Activated gamma-delta T cell (primary cell): ENCODE measurements at regions not wholly inside any gene's neighbourhood (a gene's known extent, or its start where the extent isn't known, plus 50 kb on each side); places are given as distances from the start of the nearest gene placed in this dataset.

Experiments used
- DNase-seq: peaks from one replicate; lab custom pipeline; 2025; lab: John Stamatoyannopoulos, UW

- DNase-seq = no peak
Measured at GRCh38 chr5:165272436-165272835, 1767.0 kb downstream of the MAT2B start.

DNA sequence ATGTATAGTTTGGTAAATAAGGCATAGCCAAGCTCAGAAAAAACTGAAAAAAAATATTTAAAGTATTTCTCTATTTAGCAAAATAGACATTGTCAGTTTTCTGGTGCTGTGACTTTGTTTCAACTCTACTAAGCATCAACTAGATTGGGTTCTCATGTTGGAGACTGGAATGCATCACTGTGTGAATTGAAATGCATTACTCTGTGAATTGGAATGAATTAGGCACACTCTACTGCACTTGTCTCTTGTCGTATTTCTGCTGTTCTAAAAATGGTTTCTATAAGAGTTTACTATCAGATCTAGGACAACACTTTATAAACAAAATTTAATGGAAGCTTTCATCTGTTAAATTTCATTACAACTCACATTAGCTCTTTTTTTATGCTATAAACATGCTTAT lies 1772.2 kb downstream of the MAT2B start:
- DNase-seq = no peak

DNA sequence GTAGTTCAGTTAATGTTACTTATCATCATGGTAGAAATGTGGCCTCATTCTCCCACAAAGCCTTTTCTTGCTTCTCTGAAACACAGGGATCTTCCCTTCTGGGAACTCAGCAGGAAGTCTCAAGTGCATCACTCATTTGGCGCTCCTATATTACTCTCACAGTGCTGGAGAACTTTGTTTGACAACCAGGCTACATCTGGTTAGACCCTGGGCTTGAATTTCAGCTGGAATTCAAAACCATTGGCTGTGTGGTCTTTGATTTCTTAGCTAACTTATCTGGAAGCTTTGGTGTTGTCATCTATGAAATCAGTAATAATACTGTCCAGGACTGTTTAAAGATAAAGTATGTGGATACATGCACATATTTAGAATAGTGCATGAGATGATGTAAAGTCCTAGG lies 1777.1 kb downstream of the MAT2B start:
- no peak for DNase-seq

GRCh38 chr5:165286692-165287091 lies 1781.3 kb downstream of the MAT2B start:
- no peak for DNase-seq

GRCh38 chr5:165290535-165290934 lies 1785.1 kb downstream of the MAT2B start:
- DNase-seq = no peak

GRCh38 chr5:165296401-165297130 lies 1791.1 kb downstream of the MAT2B start:
- no peak for DNase-seq

DNA sequence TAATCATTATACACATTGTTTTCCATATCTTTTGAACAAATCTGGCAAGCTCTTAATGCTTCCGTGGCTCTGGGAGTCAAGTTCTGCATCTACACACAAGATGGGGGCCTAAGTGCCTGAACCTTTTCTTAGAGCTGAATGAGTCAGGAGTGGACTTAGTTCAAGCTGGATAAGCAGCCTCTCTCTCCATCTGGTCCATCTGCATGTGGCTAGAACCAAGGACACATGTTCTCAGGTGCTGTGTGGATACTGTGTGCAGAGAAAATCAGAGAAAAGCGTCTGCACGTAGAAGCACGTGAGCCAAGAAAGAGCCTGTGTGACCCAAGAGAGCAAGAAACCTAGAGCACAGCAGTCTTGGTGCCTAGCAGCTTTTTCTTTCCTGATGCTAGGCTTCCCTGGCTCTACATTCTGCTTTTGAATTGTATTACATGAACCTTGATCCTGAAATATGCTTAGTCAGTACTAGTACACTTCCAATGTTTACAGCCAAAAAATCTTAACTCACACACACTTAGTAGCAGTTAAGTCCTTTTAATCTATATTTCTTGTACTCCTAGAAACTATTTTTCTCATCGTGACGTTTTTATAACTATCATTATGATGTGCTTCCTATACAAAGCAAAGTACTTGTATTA lies 1798.9 kb downstream of the MAT2B start:
- DNase-seq = no peak

GRCh38 chr5:165305596-165305995 lies 1800.2 kb downstream of the MAT2B start:
- no peak for DNase-seq

- no peak for DNase-seq
Measured at GRCh38 chr5:165309446-165309845, 1804.0 kb downstream of the MAT2B start.

DNA sequence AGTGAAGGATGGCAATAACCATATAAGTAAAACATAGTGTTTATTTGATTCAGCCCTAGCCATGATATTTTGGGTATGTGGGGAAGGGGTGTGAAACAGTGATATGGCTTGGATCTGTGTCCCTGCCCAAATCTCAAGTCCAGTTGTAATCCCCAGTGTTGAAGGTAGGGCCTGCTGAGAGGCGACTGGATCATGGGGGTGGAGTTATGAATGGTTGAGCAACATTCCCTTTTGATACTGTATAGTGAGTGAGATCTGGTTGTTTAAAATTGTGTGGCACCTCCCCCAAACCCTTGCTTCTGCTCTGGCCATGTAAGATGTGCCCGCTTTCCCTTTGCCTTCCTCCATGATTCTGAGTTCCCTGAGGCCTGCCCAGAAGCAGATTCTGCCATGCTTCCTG lies 1804.6 kb downstream of the MAT2B start:
- DNase-seq = no peak

- DNase-seq = no peak
Measured at GRCh38 chr5:165321912-165322311, 1816.5 kb downstream of the MAT2B start.

DNA sequence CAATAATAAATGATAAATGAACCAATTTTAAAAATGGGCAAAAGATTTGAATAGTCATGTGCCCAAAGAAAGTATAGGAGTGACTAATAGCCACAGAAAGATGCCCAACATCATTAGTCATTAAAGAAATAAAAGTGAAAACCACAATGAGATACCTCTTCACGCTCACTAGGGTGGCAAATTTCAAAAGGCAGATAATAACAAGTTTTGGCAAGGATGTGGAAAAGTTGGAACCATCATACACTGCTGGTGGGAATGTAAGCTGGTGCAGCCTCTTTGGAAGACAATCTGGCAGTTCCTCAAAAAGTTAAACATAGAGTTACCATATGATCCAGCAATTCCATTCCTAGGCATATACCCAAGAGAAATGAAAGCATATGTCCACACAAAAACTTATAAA lies 1819.8 kb downstream of the MAT2B start:
- DNase-seq = no peak

- no peak for DNase-seq
Measured at GRCh38 chr5:165327631-165328030, 1822.2 kb downstream of the MAT2B start.

- DNase-seq = no peak
Measured at GRCh38 chr5:165328846-165329245, 1823.4 kb downstream of the MAT2B start.

- no peak for DNase-seq
Measured at GRCh38 chr5:165333623-165334022, 1828.2 kb downstream of the MAT2B start.

- no peak for DNase-seq
Measured at GRCh38 chr5:165334201-165334600, 1828.8 kb downstream of the MAT2B start.

DNA sequence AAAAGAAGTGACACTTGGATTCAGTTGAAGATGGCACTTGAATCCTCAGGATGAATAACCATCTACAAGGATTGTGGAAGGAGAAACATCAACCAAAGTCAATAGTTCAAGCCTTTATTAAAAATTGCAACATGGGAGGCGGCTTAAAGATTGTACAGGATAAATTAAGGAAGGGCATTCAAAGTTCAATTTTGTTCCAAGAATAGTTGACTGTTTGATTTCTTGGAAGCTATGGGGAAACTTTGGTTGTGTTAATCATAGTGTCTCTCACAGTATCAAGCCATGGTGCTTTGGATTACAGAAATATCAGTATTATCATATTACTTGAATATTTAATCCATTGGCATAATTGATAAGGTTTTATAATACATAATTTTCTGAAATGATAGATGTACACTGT lies 1844.3 kb downstream of the MAT2B start:
- DNase-seq = no peak

GRCh38 chr5:165351342-165351741 lies 1845.9 kb downstream of the MAT2B start:
- DNase-seq = no peak

DNA sequence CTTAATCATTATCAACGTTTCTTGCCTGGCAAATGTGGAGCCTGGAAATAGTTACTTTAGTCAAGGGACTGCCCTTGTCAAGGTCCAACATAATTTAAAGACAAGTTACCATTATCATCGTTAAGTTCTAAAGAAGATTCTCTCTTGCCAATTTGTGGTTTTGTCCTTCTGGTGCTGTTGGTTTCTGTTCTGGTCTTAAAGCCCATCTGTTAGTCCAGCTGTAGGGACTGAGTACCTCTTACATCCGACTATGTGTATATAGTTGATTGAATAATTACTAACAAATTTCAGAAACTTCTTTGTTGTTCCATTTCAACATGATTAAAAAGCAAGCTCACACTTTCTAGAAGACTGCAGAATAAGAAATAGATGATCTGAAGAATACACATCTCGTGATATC lies 1854.9 kb downstream of the MAT2B start:
- no peak for DNase-seq

DNA sequence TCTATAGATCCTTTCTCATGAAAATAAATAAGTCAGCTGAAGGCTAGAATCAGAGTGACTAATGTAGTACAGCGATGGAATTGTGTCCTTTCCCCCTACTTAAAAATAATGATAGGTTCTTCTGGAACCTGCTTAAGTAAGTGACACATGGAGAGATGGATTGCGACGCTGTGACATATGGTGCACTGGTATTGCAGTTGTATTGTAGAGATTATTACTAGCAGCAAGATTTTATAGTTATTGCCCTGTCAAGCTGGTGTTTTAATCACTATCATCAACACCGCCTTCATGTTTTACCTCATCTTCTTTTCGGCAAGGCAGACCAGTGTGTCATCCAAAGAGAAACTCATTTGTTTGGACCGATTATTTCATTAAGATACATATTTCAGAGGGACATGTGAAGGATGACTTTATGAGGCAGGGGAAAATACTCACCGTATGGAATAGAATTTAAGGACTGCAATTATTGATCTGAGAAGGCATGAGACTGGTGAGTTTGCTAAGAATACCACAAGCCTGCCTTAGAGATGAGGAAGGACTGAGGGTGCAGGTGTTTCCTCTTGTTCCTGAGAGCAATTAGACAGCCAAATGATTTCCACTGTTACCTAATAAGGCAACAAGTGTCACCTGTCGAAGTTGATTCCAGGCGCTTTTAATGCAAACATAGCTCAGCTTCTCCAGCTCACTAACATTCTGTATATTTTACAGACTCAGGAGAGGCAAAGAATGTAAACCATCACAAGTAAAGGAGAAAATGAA lies 1855.5 kb downstream of the MAT2B start:
- DNase-seq = no peak

DNA sequence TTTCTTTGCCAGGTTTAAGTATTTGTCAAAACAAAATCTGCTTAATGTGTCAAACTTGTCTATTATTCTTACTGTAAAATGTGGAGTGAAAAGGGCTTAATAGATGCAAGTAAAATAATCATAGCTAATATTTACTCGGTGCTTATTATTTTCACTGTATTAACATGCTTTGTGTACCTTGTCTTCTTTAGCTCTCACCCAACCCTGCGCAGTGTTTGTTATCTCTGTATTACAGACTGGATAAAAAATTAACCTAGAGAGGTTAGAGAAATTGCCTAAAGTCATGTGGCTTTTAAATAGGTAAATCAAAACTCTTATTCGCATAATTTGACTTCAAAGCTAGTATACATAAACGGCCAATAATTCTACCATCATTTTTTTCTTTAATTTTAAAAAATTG lies 1864.8 kb downstream of the MAT2B start:
- no peak for DNase-seq

DNA sequence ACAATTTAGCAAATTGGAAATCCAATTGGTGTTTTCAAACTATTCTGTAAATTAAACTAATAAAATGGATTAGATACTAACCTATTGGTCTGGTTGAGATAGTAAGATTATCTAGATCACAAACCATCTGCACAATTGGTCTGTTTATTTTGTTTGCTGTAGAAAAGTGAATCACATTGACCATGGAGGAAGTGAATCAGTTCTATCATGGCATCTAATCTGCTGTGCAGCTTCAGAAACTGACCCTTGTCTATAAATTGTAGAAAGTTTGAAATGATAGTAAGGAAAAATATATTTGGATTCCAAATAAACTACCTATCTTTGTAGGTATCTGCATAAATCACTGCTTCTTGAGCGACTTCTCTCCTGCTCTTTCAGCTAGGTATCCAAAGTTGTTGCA lies 1865.4 kb downstream of the MAT2B start:
- no peak for DNase-seq

- no peak for DNase-seq
Measured at GRCh38 chr5:165375201-165375600, 1869.8 kb downstream of the MAT2B start.
